Activated gamma-delta T cell treated with anti-CD3 and anti-CD28 coated beads, Interleukin-2, amount 50 U/mL, for 16 hours (primary cell): ENCODE measurements at regions not wholly inside any gene's neighbourhood (a gene's known extent, or its start where the extent isn't known, plus 50 kb on each side); places are given as distances from the start of the nearest gene placed in this dataset.

ENCODE experiments used
- DNase-seq: peaks from one replicate; pipeline ENCODE4 v3.0.0-alpha.2; 2020; ENCODE audit warnings: low read depth

DNA sequence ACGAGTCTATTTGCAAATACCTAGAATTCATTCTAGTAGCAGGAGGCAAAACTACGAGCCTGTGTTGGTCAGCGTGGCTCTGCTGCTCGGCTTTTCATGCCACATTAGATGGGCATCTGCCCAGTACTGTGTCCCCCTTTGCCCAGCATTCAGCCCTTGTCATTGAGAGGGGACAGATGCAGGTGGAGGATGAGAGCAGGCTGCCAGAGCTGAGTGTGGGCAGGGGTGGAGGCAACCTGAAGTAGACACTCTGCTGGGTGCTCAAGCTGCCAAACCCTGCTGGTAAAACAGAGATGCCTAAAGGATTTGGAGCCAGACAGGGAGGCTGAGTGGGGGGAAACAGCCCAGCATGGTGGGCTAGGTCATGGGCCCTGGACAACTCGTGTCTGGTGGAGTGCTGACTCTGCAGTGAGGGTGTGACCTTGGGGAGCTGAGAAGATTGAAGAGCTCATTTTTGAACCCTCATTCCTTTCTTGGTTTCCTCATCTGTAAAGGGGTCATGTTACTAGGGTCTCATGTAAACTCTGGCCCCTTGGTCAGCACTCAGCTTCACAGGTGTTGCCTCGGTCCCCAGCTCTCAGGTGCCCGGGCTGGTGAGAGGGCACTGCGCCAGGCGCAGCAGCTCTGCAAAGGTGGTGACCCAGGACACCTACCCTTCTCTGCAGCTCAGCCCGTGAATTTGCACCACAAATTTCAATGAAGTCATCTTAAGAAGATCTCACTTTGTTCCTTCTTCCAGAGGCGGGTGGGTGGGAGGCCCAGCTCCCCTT is 64.2 kb upstream of the BHLHE23 start:
- no peak for DNase-seq

DNA sequence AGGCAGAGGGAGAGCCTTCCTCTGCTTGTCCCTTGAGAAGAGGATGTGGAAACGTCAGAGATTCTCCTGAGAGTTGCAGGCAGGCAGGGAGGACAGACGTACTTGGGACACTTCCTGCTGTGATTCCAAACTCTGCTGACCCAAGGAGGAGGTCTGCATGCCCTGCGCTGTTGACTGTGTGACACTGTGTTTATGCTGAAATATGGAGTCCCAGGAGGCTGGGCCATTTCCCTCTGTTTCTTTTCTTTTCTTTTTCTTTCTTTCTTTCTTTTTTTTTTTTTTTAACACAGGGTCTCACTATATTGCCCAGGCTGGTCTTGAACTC is 63.5 kb upstream of the BHLHE23 start:
- no peak for DNase-seq

DNA sequence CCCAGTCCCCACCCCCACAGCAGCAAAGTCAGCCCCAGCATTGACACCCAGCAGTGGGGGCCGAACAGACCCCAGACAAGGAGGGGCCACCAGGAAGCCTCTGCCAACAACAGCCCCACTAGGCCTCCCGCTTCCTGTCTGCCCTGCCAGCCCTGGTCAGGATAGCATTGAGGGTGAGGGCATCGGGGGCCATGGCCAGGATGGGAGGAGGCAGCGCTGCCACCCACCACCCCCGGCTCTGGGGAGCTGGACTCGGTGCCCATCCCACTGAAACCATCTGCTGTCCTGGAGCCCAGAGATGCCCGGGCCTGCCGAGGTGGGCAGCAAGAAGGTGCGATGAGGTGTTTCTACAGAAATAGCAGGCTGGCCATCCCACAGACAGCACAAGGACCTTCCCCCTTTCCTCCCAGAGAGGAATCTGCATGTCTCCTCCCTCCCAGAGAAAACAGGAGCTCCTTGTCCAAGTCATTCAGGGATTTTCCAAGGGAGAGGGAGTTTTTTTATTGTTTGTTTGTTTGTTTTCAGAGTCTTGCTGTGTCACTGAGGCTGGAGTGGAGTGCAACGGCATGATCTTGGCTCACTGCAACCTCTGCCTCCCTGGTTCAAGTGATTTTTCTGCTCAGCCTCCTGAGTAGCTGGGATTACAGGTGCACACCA is 62.1 kb upstream of the BHLHE23 start:
- no peak for DNase-seq

DNA sequence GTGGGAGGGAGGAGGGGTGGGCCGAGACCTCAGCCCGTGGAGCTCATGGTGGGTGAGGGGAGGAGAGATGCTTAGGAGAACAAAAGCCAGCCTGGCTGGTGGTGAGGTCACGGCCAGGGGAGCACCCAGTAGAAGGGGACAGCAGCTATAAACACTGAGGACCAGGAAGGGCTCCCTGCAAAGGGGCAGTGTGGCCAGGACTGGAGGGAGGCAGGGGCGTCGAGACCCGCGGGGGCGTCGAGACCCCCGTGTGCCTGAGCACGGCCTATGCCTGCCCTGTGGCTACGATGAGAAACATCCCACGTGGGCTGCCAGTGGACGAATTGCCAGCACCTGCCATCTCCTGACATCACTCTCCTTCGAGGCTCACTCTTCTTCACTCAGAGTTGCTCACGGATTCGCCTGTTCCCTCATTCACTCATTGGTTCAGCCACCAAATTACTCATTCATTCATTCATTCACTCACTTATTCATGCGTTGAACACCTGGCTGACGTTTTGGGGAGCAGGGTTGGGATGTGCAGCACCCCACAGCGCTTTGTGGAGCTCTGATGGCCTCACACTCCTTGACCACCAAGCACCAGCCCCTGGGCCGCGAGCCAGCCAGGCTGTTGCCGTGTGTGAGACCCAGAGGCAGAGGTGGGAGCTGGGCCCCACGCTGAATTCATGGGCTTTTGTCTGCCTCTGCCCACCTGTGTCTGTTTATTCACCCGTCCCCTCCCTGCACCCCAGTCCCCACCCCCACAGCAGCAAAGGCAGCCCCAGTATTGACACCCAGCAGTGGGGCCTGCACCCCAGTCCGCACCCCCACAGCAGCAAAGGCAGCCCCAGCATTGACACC is 61.2 kb upstream of the BHLHE23 start:
- DNase-seq = no peak

DNA sequence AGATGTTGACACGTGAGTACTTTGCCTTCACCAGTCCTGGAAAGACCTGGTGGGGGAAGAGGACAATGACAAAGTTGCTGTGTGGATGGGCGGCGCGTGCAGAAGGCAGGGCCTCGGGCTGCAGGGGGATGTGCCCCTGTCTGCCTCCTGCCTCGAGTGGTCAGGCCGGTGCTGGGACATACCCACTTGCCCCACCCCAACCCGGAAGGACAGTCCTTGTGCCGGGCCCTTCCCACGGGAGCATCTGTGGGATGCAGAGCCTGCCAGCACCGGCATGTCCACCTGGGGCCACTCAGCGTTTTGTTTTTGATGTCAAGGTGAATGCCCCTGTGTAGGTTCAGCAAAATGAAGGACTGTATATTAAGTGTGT is 60.5 kb upstream of the BHLHE23 start:
- DNase-seq = no peak

DNA sequence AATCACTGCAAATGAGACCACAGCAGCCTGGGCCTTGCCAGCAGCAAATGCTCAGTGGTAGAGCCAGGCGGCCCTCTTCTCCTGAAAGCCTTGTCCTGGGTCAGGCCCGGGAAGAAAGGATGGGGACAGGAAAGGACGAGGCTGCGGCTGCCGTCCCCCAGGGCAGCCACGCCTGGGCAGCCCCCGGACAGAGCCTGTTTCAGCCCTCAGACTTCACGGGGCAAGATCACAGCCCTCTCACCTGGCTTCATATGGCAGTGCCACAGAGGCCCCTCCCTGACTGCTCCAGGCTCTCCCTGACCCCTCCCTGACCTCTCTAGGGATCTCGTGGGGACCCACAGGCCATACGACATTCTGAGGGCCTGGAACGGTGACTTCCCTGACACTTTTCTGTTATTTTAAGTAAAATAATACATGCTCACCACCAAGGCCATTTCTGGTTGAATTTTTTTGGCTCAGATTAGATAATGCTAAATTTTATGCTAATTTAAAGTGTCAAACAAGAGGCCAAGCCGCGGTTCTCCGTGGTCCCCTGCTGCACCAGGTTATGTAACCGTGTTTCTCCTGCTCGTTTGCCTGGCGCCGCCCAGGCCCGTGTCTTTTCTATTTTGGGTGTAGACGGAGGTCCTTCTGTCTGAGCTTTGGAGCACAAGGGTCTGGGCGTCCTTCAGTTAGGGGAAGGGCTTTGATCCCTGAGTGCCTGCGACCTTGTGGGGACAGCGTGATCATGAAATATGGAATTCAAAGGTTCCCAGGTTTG is 59.9 kb upstream of the BHLHE23 start:
- no peak for DNase-seq

DNA sequence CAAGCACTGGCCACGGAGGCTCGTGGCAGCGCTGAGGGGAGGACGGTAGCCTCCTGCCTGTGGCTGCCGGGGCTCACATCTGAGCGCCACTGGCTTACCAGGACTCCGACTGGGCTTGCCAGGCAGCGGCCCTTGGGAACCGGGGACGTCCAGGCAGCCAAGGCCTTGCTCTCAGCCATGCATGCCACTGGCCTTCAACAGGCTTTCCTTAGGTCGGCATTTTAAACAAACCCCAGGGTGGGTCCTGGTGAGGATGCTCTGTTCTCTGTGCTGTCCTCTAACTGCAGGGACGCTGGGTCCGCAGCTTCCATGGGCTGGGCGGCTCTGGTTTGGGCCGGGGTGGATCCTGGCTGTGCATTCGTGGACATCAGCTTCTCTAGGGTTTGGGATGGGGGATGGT is 59.1 kb upstream of the BHLHE23 start:
- DNase-seq = no peak

DNA sequence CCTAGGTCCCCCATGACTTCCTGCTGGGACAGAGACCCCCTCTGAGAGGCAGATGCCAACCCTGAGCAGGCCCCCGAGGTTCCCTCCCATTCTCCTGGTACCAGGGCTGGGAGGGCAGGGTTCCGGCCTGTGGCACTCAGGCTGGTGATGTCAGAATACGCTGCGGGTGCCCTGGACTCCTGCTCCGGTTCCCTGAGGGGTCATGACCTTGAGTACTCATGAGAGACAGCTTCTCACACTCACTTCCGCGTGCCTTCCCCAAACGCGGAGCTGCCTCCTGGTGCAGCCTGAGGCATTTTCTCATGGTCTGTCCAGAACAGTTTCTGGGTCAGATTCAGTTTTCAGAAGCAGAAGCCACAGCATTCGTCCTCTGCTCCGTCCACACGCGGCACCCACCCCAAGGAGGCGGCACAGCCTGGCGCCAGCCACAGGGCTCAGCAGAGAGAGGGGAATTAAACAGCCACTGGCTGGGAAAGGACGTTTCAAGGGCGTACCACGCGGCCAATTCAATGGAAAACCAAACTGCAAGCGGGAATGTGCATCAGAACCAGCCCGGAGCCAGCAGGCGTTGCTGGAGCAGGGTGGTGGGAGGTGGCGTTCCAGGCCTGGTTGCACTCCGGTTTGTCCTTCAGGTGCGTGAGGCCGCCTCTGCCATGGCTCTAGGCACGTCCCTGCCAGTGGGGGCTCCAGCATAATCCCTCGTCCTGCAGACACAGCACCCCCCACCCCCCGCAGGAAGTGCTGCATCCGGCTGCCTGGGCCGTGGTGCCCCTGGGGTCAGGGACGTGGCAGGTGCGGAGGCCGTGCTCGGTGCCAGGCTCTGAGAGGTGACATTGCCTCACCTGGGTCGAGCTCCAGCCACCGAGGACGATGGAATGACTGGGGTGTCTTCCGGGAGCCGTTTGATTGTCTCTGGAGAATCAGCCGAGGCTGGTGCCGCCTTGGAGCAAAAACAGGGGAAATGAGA is 58.3 kb upstream of the BHLHE23 start:
- no peak for DNase-seq

DNA sequence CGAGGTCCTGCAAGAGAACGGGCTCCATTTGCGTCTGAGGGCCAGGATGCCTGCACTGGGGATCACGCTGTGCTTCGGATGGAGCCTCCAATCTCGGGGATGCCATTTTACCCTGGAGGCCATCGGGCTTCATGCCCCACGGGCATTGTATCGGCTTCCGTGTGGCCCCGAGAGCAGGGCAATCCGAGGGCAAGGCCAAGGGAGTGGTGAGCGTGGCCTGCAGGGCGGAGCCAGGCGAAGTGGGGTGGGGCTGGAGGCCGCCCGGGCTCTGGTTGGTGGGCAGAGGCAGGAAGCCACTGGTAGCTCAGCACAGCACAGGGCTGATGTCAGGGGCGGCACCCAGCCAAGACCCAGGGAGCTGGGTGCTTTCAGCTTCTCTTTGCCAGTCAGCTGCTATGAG is 57.5 kb upstream of the BHLHE23 start:
- no peak for DNase-seq

DNA sequence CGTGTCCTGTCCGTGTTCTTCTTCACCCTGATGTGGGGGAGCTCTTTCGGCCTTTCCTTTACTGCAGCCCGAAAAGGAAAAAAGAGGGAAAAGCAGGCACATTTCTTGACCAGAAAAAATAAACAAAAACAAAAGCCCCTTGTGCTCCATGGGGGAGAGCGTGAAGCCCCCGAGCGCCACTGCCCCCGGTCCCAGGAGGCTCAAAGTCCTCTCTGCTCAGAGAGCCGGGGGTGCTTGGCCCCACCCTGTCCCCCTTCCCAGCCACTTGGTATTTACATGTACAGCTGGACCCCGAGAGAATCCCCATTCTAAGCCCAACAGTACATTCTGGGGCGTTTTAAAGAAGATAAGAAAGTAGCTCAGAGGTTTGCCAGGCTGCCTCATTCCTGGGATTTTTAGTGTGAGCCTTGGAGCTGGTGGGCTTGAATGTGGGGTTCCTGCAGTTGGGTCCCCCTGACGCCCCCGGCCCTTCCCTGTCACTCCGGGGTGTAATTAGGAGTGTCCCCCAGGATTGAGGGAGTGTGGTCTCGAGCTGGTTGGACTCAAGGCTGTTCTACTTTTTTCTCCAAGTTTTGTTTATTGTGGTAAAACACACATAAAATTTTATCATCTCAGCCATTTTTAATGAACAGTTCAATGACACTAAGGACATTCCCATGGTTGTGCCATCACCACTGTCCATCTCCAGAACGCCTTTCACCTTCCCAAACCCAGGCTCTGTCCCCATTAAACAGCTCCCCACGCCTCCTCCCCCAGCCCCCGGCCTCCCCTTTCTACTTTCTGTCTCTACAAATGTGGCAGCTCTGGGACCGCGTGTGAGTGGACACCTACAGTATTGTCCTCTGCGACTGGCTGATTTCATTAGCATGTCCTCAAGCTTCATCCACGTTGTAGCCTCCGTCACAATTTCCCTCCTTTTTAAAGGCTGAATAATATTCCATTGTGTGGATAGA is 55.7 kb upstream of the BHLHE23 start:
- DNase-seq = no peak

DNA sequence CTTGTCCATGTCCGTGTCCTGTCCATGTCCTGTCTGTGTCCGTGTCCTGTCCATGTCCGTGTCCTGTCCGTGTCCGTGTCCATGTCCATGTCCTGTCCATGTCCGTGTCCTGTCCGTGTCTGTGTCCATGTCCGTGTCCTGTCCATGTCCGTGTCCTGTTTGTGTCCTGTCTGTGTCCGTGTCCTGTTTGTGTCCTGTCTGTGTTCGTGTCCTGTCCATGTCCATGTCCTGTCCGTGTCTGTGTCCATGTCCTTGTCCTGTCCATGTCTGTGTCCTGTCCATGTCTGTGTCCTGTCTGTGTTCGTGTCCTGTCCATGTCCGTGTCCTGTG is 55.0 kb upstream of the BHLHE23 start:
- no peak for DNase-seq

DNA sequence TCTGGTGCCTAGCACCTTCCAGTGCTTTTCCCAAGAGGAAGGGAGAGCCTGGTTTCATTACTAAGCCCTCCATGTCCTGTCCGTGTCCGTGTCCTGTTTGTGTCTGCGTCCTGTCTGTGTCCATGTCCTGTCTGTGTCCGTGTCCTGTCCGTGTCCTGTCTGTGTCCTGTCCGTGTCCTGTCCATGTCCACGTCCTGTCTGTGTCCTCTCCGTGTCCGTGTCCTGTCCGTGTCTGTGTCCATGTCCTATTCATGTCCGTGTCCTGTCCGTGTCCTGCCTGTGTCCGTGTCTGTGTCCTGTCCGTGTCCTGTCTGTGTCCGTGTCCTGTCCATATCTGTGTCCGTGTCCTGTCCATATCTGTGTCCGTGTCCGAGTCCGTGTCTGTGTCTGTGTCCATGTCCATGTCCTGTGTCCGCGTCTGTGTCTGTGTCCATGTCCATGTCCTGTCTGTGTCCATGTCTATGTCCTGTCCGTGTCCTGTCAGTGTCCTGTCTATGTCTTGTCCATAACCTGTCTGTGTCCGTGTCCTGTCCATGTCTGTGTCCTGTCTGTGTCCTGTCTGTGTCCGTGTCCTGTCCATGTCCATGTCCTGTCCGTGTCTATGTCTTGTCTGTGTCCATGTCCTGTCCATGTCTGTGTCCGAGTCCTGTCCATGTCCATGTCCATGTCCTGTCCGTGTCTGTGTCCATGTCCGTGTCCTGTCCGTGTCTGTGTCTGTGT is 54.4 kb upstream of the BHLHE23 start:
- DNase-seq = no peak

DNA sequence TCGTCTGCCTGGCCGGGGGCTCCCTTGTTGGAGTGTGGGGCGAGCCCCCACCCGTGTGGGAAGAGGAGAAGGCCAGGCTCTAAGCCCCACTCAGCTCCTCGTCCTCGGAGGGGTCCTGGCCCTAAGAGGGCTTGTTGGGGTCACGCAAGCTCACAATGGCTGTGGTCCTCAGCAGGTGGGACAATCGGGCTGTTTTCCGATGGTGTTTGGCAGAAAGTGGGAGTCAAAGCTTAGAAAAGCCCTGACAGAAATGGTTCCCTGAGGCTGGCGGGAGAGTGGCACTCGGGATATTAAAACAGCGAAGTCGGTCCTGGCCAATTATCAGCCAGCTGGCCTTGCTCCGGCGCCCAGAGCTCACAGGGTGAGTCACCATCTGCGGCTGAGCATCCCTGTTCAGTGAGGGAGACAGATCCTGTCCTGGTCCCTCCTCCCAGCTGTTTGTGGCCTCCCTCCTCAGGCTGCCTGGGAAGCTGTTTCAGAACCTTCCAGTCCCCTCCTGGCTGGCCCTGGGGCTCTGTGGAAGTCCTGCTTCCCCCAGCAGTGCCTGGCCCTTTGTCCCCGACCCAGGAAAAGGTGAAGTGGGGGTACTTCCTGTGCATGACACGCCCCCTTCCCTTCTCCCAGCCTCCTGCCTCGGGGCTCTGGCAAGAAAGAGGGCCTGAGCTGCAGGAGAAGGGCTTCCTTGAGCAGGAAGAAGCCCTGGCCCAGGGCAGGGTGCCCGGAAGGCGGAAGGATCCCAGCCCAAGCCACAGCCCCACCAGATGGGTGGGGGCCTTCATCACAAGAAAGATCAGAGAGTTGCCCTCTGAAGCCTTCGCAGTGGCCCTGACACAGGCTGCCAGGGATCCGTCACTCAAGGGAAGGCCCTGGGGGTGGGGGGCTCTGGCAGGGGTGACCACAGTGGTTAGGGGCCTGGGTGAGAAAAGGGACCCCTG is 53.6 kb upstream of the BHLHE23 start:
- DNase-seq = no peak

DNA sequence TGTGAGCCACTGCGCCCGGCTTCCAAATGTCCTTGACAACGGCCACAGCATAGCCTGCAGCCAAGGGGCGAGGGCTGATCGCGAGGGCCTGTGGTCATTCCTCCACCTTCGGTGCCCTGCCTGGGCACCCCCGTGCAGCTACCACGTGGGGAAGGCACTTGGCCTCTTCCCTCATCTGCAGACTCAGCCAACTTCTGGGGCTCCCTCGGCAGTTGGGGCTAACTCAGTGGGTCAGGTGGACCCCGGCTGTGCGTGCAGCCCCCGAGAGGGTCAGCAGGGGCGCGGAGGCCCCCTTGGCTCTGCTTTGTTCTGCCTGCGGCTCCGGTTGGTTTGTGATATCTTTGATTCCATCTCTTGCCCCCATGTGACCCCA is 52.9 kb upstream of the BHLHE23 start:
- DNase-seq = no peak

DNA sequence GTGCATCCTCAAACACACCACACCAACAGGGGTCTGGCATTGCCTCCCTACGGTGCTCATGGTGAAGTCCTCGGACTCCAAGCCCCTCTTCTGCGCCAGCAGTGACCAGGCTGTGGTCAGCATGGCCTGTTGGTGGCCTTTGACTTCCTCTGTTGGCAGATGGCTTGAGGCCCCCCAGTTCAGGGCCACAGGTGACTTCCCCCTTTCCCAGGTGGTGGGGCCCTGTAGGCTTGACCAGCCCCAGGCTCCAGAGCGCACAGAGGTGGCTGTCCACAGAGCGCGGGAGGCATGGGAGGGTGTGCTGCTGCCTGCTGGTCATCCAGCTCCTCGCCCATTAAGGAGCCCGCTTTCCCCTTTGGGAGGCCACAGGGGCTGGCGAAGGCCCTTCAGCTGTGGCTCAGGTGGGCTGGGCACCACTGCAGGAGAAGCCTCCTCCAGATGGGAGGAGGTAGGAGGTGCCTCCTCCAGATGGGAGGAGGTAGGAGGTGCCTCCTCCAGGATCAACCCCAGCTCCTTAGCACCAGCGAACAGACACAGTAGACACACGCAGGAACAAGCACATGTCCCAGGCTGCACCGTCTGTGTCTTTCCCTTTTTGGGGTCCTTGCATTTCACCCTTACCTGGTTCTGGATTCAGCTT is 52.1 kb upstream of the BHLHE23 start:
- DNase-seq = no peak

DNA sequence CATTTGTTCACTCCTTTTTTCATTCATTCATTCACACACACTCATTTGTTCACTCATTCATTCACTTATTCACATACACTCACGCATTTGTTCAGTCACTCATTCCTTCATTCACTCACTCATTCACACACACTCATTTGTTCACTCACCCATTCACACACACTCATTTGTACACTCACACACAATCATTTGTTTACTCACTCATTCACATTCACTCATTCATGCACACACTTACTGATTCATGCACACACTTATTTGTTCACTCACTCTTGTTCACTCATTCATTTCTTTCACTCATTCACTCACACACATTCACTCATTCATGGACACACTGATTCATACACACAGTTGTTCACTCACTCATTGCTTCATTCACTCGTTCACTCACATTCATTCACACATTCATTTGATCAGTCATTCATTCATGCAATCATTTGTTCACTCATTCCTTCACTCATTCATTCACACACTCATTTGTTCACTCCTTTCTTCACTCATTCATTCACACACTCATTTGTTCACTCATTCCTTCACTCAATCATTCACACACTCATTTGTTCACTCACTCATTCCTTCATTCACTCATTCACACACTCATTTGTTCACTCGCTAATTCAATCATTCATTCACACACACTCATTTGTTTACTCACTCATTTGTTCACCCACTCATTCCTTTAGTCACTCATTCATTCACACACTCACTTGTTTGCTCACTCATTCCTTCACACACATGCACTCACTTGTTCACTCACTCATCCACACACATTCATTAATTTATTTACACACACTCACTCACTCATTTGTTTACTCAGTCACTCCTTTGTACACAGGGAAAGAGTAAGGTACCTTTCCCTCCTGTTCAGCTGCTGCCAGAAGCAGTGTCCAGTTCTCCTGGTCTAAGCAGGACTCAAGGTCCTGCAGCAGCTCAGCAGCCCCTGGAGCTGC is 50.7 kb upstream of the BHLHE23 start:
- DNase-seq = no peak
